ENCODE measurements at regions not wholly inside any gene's neighbourhood (a gene's known extent, or its start where the extent isn't known, plus 50 kb on each side); places are given as distances from the start of the nearest gene placed in this dataset.
A peak's percentile ranks its signal among the peaks of the same experiment; 100 is the strongest.

GRCh38 chr15:66649235-66649984 lies 52.6 kb upstream of the SMAD6 start:
- DNase-seq (ENCODE audit: low read depth): no peak
- H3K4me3 ChIP-seq (ENCODE audit: control insufficient read depth, low read depth, low read length): no peak overlapping the region
- no peak for TF ChIP-seq CTCF (conservative IDR thresholded peaks at IDR 0.05; ENCODE audit: control insufficient read depth, insufficient read depth, low read depth, low read length)

GRCh38 chr15:66650433-66650832 lies 51.6 kb upstream of the SMAD6 start:
- no peak overlapping the region for H3K4me3 ChIP-seq (ENCODE audit: control insufficient read depth, low read depth, low read length)
- peak; percentile 31 for DNase-seq (ENCODE audit: low read depth)
- no peak for TF ChIP-seq CTCF (conservative IDR thresholded peaks at IDR 0.05; ENCODE audit: control insufficient read depth, insufficient read depth, low read depth, low read length)

GRCh38 chr15:66651198-66651597 lies 50.8 kb upstream of the SMAD6 start:
- no peak overlapping the region for H3K4me3 ChIP-seq (ENCODE audit: control insufficient read depth, low read depth, low read length)
- DNase-seq (ENCODE audit: low read depth): no peak
- no peak for TF ChIP-seq CTCF (conservative IDR thresholded peaks at IDR 0.05; ENCODE audit: control insufficient read depth, insufficient read depth, low read depth, low read length)

GRCh38 chr15:66651913-66652642 lies 50.0 kb upstream of the SMAD6 start:
- no peak overlapping the region for H3K4me3 ChIP-seq (ENCODE audit: control insufficient read depth, low read depth, low read length)
- DNase-seq (ENCODE audit: low read depth): no peak
- no peak for TF ChIP-seq CTCF (conservative IDR thresholded peaks at IDR 0.05; ENCODE audit: control insufficient read depth, insufficient read depth, low read depth, low read length)
